ENCODE measurements at regions not wholly inside any gene's neighbourhood (a gene's known extent, or its start where the extent isn't known, plus 50 kb on each side); places are given as distances from the start of the nearest gene placed in this dataset.

- no peaks in the 10 kb centered on the region for H3K9me3 ChIP-seq
- H3K4me3 ChIP-seq = no peak overlapping the region
- H3K27ac ChIP-seq = no peak overlapping the region
- ATAC-seq (no peak), DNase-seq (no peak)
- H3K36me3 ChIP-seq (replicated peaks in 1 of 2; ENCODE audit: insufficient read depth in 1 of 2, low read depth in 2 of 2) = no peaks in the 10 kb centered on the region
- 66 to 69% methylated on average over 4 to 7 of the region's 7 CpGs for WGBS, 2 donors
- intact Hi-C loops (cut with DNase I) = no loop called here
- no peaks in the 10 kb centered on the region for H3K4me1 ChIP-seq
- no peaks in the 10 kb centered on the region for H3K27me3 ChIP-seq
- no peak for TF ChIP-seq POLR2A (IDR thresholded peaks at IDR 0.05)
- TF ChIP-seq, protein P1, sequence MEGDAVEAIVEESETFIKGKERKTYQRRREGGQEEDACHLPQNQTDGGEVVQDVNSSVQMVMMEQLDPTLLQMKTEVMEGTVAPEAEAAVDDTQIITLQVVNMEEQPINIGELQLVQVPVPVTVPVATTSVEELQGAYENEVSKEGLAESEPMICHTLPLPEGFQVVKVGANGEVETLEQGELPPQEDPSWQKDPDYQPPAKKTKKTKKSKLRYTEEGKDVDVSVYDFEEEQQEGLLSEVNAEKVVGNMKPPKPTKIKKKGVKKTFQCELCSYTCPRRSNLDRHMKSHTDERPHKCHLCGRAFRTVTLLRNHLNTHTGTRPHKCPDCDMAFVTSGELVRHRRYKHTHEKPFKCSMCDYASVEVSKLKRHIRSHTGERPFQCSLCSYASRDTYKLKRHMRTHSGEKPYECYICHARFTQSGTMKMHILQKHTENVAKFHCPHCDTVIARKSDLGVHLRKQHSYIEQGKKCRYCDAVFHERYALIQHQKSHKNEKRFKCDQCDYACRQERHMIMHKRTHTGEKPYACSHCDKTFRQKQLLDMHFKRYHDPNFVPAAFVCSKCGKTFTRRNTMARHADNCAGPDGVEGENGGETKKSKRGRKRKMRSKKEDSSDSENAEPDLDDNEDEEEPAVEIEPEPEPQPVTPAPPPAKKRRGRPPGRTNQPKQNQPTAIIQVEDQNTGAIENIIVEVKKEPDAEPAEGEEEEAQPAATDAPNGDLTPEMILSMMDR (IDR thresholded peaks at IDR 0.05) = no peak
Observed at GRCh38 chr6:169082817-169083507, 170.7 kb downstream of the THBS2 start.

- ATAC-seq = no peak
- H3K4me3 ChIP-seq = no peak overlapping the region
- no peaks in the 10 kb centered on the region for H3K27me3 ChIP-seq
- H3K4me1 ChIP-seq = no peaks in the 10 kb centered on the region
- H3K36me3 ChIP-seq (replicated peaks in 1 of 2; ENCODE audit: insufficient read depth in 1 of 2, low read depth in 2 of 2) = no peaks in the 10 kb centered on the region
- TF ChIP-seq, protein P1 (IDR thresholded peaks at IDR 0.05) = no peak
- no peak for TF ChIP-seq POLR2A (IDR thresholded peaks at IDR 0.05)
- WGBS, 2 donors = 72 to 78% methylated on average over 5 of the region's 5 CpGs
- no peak for DNase-seq
- intact Hi-C loops (cut with DNase I) = no loop called here
- no peak overlapping the region for H3K27ac ChIP-seq
- H3K9me3 ChIP-seq = no peaks in the 10 kb centered on the region
Observed at GRCh38 chr6:169082093-169082492, 171.6 kb downstream of the THBS2 start.

DNA sequence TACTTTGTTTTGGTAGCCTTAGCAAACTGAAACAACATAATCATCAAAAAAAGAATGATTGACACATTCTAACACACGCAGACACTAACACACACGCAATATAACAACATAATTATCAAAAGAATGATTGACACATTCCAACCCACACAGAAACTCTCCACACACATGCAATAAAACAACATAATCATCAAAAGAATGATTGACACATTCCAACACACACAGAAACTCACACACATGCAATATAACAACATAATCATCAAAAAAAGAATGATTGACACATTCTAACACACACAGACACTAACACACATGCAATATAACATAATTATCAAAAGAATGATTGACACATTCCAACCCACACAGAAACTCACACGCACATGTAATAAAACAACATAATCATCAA, 172.4 kb downstream of the THBS2 start:
- WGBS, 2 donors = 49 to 65% methylated on average over 3 of the region's 3 CpGs
- no peaks in the 10 kb centered on the region for H3K9me3 ChIP-seq
- H3K27ac ChIP-seq = no peak overlapping the region
- TF ChIP-seq POLR2A (IDR thresholded peaks at IDR 0.05) = no peak
- TF ChIP-seq, protein P1 (IDR thresholded peaks at IDR 0.05) = no peak
- no peaks in the 10 kb centered on the region for H3K27me3 ChIP-seq
- DNase-seq = no peak
- intact Hi-C loops (cut with DNase I) = no loop called here
- no peak overlapping the region for H3K4me3 ChIP-seq
- no peaks in the 10 kb centered on the region for H3K4me1 ChIP-seq
- H3K36me3 ChIP-seq (replicated peaks in 1 of 2; ENCODE audit: insufficient read depth in 1 of 2, low read depth in 2 of 2) = no peaks in the 10 kb centered on the region
- ATAC-seq = no peak

DNA sequence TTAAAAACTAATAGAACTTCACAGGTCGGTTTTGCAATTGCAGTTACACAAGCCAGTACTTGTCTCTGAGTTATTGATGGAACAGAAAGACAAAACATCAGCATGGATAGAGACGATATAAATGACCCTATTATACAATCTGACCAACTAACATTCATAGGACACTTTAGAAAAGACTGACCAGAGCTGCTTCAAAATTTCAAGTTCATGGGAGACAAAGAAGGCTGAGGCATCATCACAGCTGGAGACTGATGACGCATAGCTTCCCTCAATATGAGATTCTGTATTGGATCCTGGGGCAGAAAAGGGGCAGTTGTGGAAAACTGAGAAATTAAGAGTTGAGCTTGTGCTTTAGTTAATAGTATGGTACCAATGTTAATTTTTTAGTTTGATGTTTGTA, 174.0 kb downstream of the THBS2 start:
- WGBS, 2 donors = 56 to 63% methylated on average over 3 of the region's 3 CpGs
- DNase-seq = no peak
- ATAC-seq = no peak
- intact Hi-C loops (cut with DNase I) = no loop called here
- Histone ChIP-seq H3K36me3 (replicated peaks in 1 of 2; ENCODE audit: insufficient read depth in 1 of 2, low read depth in 2 of 2) (no peaks in the 10 kb centered on the region), H3K4me3 (no peak overlapping the region), H3K27me3 (no peaks in the 10 kb centered on the region), H3K9me3 (no peaks in the 10 kb centered on the region), H3K27ac (no peak overlapping the region), H3K4me1 (no peaks in the 10 kb centered on the region)
- no peak for TF ChIP-seq POLR2A (IDR thresholded peaks at IDR 0.05)
- TF ChIP-seq, protein P1 (IDR thresholded peaks at IDR 0.05) = no peak

Measured in body of pancreas (tissue), 4 donors.